ENCODE measurements at regions not wholly inside any gene's neighbourhood (a gene's known extent, or its start where the extent isn't known, plus 50 kb on each side); places are given as distances from the start of the nearest gene placed in this dataset.

GRCh38 chr11:97948793-97949192 lies 1072.0 kb upstream of the CNTN5 start:
- Histone ChIP-seq H3K36me3 (replicated peaks in 1 of 2; ENCODE audit: control extremely low read depth in 1 of 2, control insufficient read depth in 1 of 2, extremely low read depth in 1 of 2, insufficient read depth in 2 of 2, low read length in 1 of 2) (no peaks in the 10 kb centered on the region), H3K9me3 (ENCODE audit: control extremely low read depth in 1 of 3, control insufficient read depth in 2 of 3, insufficient read depth in 1 of 3, low read length in 2 of 3) (no peaks in the 10 kb centered on the region), H3K9ac (ENCODE audit: low read length) (no peak overlapping the region), H3K4me3 (ENCODE audit: control extremely low read depth in 1 of 5, extremely low read depth in 1 of 5, insufficient read depth in 1 of 5, low read depth in 2 of 5, low read length in 4 of 5) (no peak overlapping the region), H3K27me3 (replicated peaks in 1 of 4; ENCODE audit: control extremely low read depth in 1 of 4, control insufficient read depth in 3 of 4, insufficient read depth in 4 of 4, low read length in 3 of 4) (no peaks in the 10 kb centered on the region), H3K4me1 (ENCODE audit: control insufficient read depth in 2 of 2, insufficient read depth in 2 of 2, low read length in 2 of 2) (no peaks in the 10 kb centered on the region), H3K79me2 (ENCODE audit: control insufficient read depth, insufficient read depth, low read length) (no peaks in the 10 kb centered on the region), H4K20me1 (ENCODE audit: control insufficient read depth, insufficient read depth, low read length, poor library complexity, severe bottlenecking) (no peaks in the 10 kb centered on the region), H3K27ac (ENCODE audit: low read length in 2 of 2) (no peak overlapping the region), H2AFZ (ENCODE audit: insufficient read depth, low read depth, low read length, poor library complexity, severe bottlenecking) (no peak overlapping the region), H3K4me2 (replicated peaks; ENCODE audit: low read depth, low read length, poor library complexity, severe bottlenecking) (no peak overlapping the region)
- Mint-ChIP-seq H3K4me1 (no peaks in the 10 kb centered on the region), H3K27ac (no peak overlapping the region), H3K4me3 (no peak overlapping the region), H3K27me3 (no peaks in the 10 kb centered on the region), H3K9me3 (ENCODE audit: insufficient read depth) (peaks cover 2% of the 10 kb centered on the region)
- no peak for DNase-seq
- intact Hi-C loops (cut with micrococcal nuclease) = no loop called here
- POLR2A ChIA-PET = no interaction called here
- no peak for ATAC-seq (ENCODE audit: low read depth)
- TF ChIP-seq, protein P1, sequence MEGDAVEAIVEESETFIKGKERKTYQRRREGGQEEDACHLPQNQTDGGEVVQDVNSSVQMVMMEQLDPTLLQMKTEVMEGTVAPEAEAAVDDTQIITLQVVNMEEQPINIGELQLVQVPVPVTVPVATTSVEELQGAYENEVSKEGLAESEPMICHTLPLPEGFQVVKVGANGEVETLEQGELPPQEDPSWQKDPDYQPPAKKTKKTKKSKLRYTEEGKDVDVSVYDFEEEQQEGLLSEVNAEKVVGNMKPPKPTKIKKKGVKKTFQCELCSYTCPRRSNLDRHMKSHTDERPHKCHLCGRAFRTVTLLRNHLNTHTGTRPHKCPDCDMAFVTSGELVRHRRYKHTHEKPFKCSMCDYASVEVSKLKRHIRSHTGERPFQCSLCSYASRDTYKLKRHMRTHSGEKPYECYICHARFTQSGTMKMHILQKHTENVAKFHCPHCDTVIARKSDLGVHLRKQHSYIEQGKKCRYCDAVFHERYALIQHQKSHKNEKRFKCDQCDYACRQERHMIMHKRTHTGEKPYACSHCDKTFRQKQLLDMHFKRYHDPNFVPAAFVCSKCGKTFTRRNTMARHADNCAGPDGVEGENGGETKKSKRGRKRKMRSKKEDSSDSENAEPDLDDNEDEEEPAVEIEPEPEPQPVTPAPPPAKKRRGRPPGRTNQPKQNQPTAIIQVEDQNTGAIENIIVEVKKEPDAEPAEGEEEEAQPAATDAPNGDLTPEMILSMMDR (IDR thresholded peaks at IDR 0.05) = no peak
- no peak for TF ChIP-seq EZH2 (IDR thresholded peaks at IDR 0.05; ENCODE audit: borderline replicate concordance, insufficient read depth, low read depth, low read length, poor library complexity, severe bottlenecking)
- CTCF ChIA-PET = no interaction called here
- WGBS (ENCODE audit: insufficient coverage) = no CpG with 5 or more reads among the region's 1 CpG

- DNase-seq (no peak), ATAC-seq (ENCODE audit: low read depth) (no peak)
- H3K4me3 ChIP-seq (ENCODE audit: control extremely low read depth in 1 of 5, extremely low read depth in 1 of 5, insufficient read depth in 1 of 5, low read depth in 2 of 5, low read length in 4 of 5) = no peak overlapping the region
- H3K36me3 ChIP-seq (replicated peaks in 1 of 2; ENCODE audit: control extremely low read depth in 1 of 2, control insufficient read depth in 1 of 2, extremely low read depth in 1 of 2, insufficient read depth in 2 of 2, low read length in 1 of 2) = no peaks in the 10 kb centered on the region
- no peaks in the 10 kb centered on the region for H4K20me1 ChIP-seq (ENCODE audit: control insufficient read depth, insufficient read depth, low read length, poor library complexity, severe bottlenecking)
- Mint-ChIP-seq H3K27me3 (no peaks in the 10 kb centered on the region), H3K4me3 (no peak overlapping the region), H3K9me3 (ENCODE audit: insufficient read depth) (peaks cover 8% of the 10 kb centered on the region), H3K27ac (no peak overlapping the region), H3K4me1 (no peaks in the 10 kb centered on the region)
- intact Hi-C loops (cut with micrococcal nuclease) = no loop called here
- no peak overlapping the region for H3K4me2 ChIP-seq (replicated peaks; ENCODE audit: low read depth, low read length, poor library complexity, severe bottlenecking)
- no peak overlapping the region for H2AFZ ChIP-seq (ENCODE audit: insufficient read depth, low read depth, low read length, poor library complexity, severe bottlenecking)
- no peaks in the 10 kb centered on the region for H3K9me3 ChIP-seq (ENCODE audit: control extremely low read depth in 1 of 3, control insufficient read depth in 2 of 3, insufficient read depth in 1 of 3, low read length in 2 of 3)
- H3K79me2 ChIP-seq (ENCODE audit: control insufficient read depth, insufficient read depth, low read length) = no peaks in the 10 kb centered on the region
- no peak overlapping the region for H3K27ac ChIP-seq (ENCODE audit: low read length in 2 of 2)
- TF ChIP-seq, protein P1 (IDR thresholded peaks at IDR 0.05) = no peak
- no peak for TF ChIP-seq EZH2 (IDR thresholded peaks at IDR 0.05; ENCODE audit: borderline replicate concordance, insufficient read depth, low read depth, low read length, poor library complexity, severe bottlenecking)
- ChIA-PET POLR2A (no interaction called here), CTCF (no interaction called here)
- no peak overlapping the region for H3K9ac ChIP-seq (ENCODE audit: low read length)
- no peaks in the 10 kb centered on the region for H3K27me3 ChIP-seq (replicated peaks in 1 of 4; ENCODE audit: control extremely low read depth in 1 of 4, control insufficient read depth in 3 of 4, insufficient read depth in 4 of 4, low read length in 3 of 4)
- H3K4me1 ChIP-seq (ENCODE audit: control insufficient read depth in 2 of 2, insufficient read depth in 2 of 2, low read length in 2 of 2) = no peaks in the 10 kb centered on the region
- WGBS (ENCODE audit: insufficient coverage) = no CpG with 5 or more reads among the region's 2 CpGs
Observed at GRCh38 chr11:97955595-97955994, 1065.2 kb upstream of the CNTN5 start.
